ENCODE measurements at regions not wholly inside any gene's neighbourhood (a gene's known extent, or its start where the extent isn't known, plus 50 kb on each side); places are given as distances from the start of the nearest gene placed in this dataset.

DNA sequence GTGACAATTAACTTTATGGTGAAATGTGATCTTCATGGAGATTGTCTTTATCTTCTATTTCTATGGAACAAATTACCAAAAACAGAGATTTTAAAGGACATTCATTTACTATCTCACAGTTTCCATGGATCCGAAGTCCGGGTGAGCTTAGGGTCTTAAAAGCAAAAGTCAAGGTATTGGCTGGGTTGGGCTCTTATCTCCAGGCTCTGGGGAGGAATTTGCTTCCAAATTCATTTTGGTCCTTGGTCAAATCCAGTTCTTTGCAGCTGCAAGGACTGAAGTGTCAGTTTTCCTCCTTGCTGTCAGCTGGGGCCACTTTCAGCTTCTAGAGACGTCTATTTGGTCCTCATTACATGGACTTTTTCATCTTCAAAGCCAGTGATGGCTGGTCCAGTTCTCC lies 395.8 kb upstream of the MAF start:
- TF ChIP-seq EZH2 (IDR thresholded peaks at IDR 0.05), result no peak
- no peak for TF ChIP-seq POLR2AphosphoS5 (IDR thresholded peaks at IDR 0.05; ENCODE audit: borderline replicate concordance, low read depth, low read length)
- TF ChIP-seq FOXP2 (optimal IDR thresholded peaks at IDR 0.05; ENCODE audit: control extremely low read depth, extremely low read length, insufficient read depth), result no peak
